GM19395 (cell line): ENCODE measurements at regions not wholly inside any gene's neighbourhood (a gene's known extent, or its start where the extent isn't known, plus 50 kb on each side); places are given as distances from the start of the nearest gene placed in this dataset.
"Not testable (repeated sequence)": the region's sequence is repeated elsewhere in the genome, so short reads cannot be mapped to it uniquely, and the experiment has no call there.

Source experiments
- ATAC-seq: cut with Tn5 transposase; IDR thresholded peaks from one replicate; pipeline ENCODE4 v1.9.1; 2021; ENCODE audit warnings: mild to moderate bottlenecking, moderate library complexity; ENCODE audit not compliant: unreplicated experiment

GRCh38 chrX:1105031-1105430 lies 107.4 kb downstream of the CRLF2 start:
- ATAC-seq, result not testable (repeated sequence)

- no peak for ATAC-seq
Measured at GRCh38 chrX:1103360-1103759, 109.1 kb downstream of the CRLF2 start.

GRCh38 chrX:1102786-1103185 lies 109.7 kb downstream of the CRLF2 start:
- ATAC-seq, result no peak

GRCh38 chrX:1102221-1102620 lies 110.2 kb downstream of the CRLF2 start:
- ATAC-seq, result not testable (repeated sequence)

GRCh38 chrX:1099146-1099770 lies 113.2 kb downstream of the CRLF2 start:
- no peak for ATAC-seq

GRCh38 chrX:1097328-1097727 lies 115.1 kb downstream of the CRLF2 start:
- ATAC-seq, result no peak

GRCh38 chrX:1094566-1095333 lies 117.7 kb downstream of the CRLF2 start:
- no peak for ATAC-seq

GRCh38 chrX:1093586-1094421 lies 118.6 kb downstream of the CRLF2 start:
- no peak for ATAC-seq

GRCh38 chrX:1093121-1093520 lies 119.3 kb downstream of the CRLF2 start:
- no peak for ATAC-seq

- no peak for ATAC-seq
Measured at GRCh38 chrX:1086444-1087409, 125.7 kb downstream of the CRLF2 start.

GRCh38 chrX:1085871-1086270 lies 126.6 kb downstream of the CRLF2 start:
- ATAC-seq, result not testable (repeated sequence)

- no peak for ATAC-seq
Measured at GRCh38 chrX:1084689-1085088, 127.8 kb downstream of the CRLF2 start.

GRCh38 chrX:1076871-1077651 lies 135.4 kb downstream of the CRLF2 start:
- no peak for ATAC-seq

GRCh38 chrX:1075741-1076140 lies 136.7 kb downstream of the CRLF2 start:
- no peak for ATAC-seq

- ATAC-seq, result no peak
Measured at GRCh38 chrX:1075156-1075555, 137.3 kb downstream of the CRLF2 start.

GRCh38 chrX:1074755-1075154 lies 137.7 kb downstream of the CRLF2 start:
- no peak for ATAC-seq

GRCh38 chrX:1074172-1074571 lies 138.3 kb downstream of the CRLF2 start:
- no peak for ATAC-seq

GRCh38 chrX:1072637-1073377 lies 139.6 kb downstream of the CRLF2 start:
- ATAC-seq, result no peak

- no peak for ATAC-seq
Measured at GRCh38 chrX:1071351-1071750, 141.1 kb downstream of the CRLF2 start.
